Stimulated activated CD8-positive, alpha-beta memory T cell treated with anti-CD3 and anti-CD28 coated beads, Interleukin-12 subunit alpha, Interleukin-12 subunit beta, amount 100 ng/mL, for 24 hours (primary cell): ENCODE measurements at regions not wholly inside any gene's neighbourhood (a gene's known extent, or its start where the extent isn't known, plus 50 kb on each side); places are given as distances from the start of the nearest gene placed in this dataset.

Experiments
- DNase-seq: peaks from one replicate; pipeline ENCODE4 v3.0.0-alpha.2; 2020; ENCODE audit errors: extremely low read depth

- DNase-seq = no peak
Observed at GRCh38 chr6:14660806-14661579, 543.4 kb downstream of the CD83 start.

- no peak for DNase-seq
Observed at GRCh38 chr6:14661691-14662090, 544.1 kb downstream of the CD83 start.

- no peak for DNase-seq
Observed at GRCh38 chr6:14664112-14664601, 546.6 kb downstream of the CD83 start.

GRCh38 chr6:14664621-14665315 is 547.2 kb downstream of the CD83 start:
- no peak for DNase-seq

GRCh38 chr6:14665827-14666724 is 548.5 kb downstream of the CD83 start:
- DNase-seq = no peak

GRCh38 chr6:14670806-14671205 is 553.2 kb downstream of the CD83 start:
- no peak for DNase-seq

GRCh38 chr6:14671261-14671681 is 553.7 kb downstream of the CD83 start:
- DNase-seq = no peak

GRCh38 chr6:14671937-14672336 is 554.4 kb downstream of the CD83 start:
- no peak for DNase-seq

- DNase-seq = no peak
Observed at GRCh38 chr6:14673201-14673600, 555.6 kb downstream of the CD83 start.

- no peak for DNase-seq
Observed at GRCh38 chr6:14674458-14674857, 556.9 kb downstream of the CD83 start.

- DNase-seq = no peak
Observed at GRCh38 chr6:14674867-14675648, 557.5 kb downstream of the CD83 start.

- no peak for DNase-seq
Observed at GRCh38 chr6:14676064-14676463, 558.5 kb downstream of the CD83 start.

- no peak for DNase-seq
Observed at GRCh38 chr6:14676977-14677781, 559.6 kb downstream of the CD83 start.

GRCh38 chr6:14681699-14682487 is 564.0 kb upstream of the JARID2 start:
- no peak for DNase-seq

- no peak for DNase-seq
Observed at GRCh38 chr6:14682812-14683211, 563.1 kb upstream of the JARID2 start.

- no peak for DNase-seq
Observed at GRCh38 chr6:14689639-14690038, 556.2 kb upstream of the JARID2 start.

GRCh38 chr6:14690120-14691056 is 555.5 kb upstream of the JARID2 start:
- DNase-seq = no peak

- no peak for DNase-seq
Observed at GRCh38 chr6:14692208-14692607, 553.7 kb upstream of the JARID2 start.
